H9 (cell line): ENCODE measurements at regions not wholly inside any gene's neighbourhood (a gene's known extent, or its start where the extent isn't known, plus 50 kb on each side); places are given as distances from the start of the nearest gene placed in this dataset.

Source experiments
- DNase-seq: peaks from one replicate; pipeline ENCODE4 v3.0.0-alpha.2; 2017
- H2AFZ ChIP-seq: one replicate; pipeline ENCODE4 v1.6.1; 2013; ENCODE audit warnings: mild to moderate bottlenecking, low read length, control low read depth, moderate library complexity
- H2AK5ac ChIP-seq: 2 replicates; pipeline ENCODE4 v1.6.1; 2013; ENCODE audit warnings: low read length, control low read depth, mixed read lengths; ENCODE audit not compliant: insufficient read length
- H2BK120ac ChIP-seq: one replicate; pipeline ENCODE4 v1.6.1; 2013; ENCODE audit warnings: low read depth, mild to moderate bottlenecking, low read length, control low read depth, inconsistent platforms; ENCODE audit not compliant: poor library complexity, severe bottlenecking
- H2BK12ac ChIP-seq: 2 replicates; pipeline ENCODE4 v1.6.1; 2013; ENCODE audit warnings: low read length, control low read depth, mixed read lengths, low read depth; ENCODE audit not compliant: insufficient read length
- H2BK15ac ChIP-seq: 2 replicates; pipeline ENCODE4 v1.6.1; 2013; ENCODE audit warnings: low read depth, low read length, control low read depth
- H2BK20ac ChIP-seq: one replicate; pipeline ENCODE4 v1.6.1; 2013; ENCODE audit warnings: low read depth, mild to moderate bottlenecking, low read length, control low read depth, inconsistent platforms; ENCODE audit not compliant: poor library complexity, severe bottlenecking
- H2BK5ac ChIP-seq: 2 replicates; pipeline ENCODE4 v1.6.1; 2013; ENCODE audit warnings: low read length, control low read depth, mixed read lengths; ENCODE audit not compliant: insufficient read length
- H3K14ac ChIP-seq: 2 replicates; pipeline ENCODE4 v1.6.1; 2013; ENCODE audit warnings: low read length, control low read depth; ENCODE audit not compliant: insufficient read depth
- H3K18ac ChIP-seq: 2 replicates; pipeline ENCODE4 v1.6.1; 2013; ENCODE audit warnings: low read depth, mild to moderate bottlenecking, mixed read lengths, low read length, control low read depth; ENCODE audit not compliant: insufficient read length
- H3K23ac ChIP-seq: 2 replicates; pipeline ENCODE4 v1.6.1; 2013; ENCODE audit warnings: low read length, control low read depth, mixed read lengths, low read depth; ENCODE audit not compliant: insufficient read length
- H3K23me2 ChIP-seq: 2 replicates; pipeline ENCODE4 v1.6.1; 2013; ENCODE audit warnings: low read depth, mild to moderate bottlenecking, mixed read lengths, low read length, control low read depth; ENCODE audit not compliant: insufficient read length, poor library complexity, severe bottlenecking
- H3K27ac ChIP-seq: 2 replicates; pipeline ENCODE4 v1.5.1; 2013; ENCODE audit warnings: low read length, control low read depth, mixed read lengths, low read depth; ENCODE audit not compliant: insufficient read length
- H3K27me3 ChIP-seq: 2 replicates; pipeline ENCODE4 v1.6.1; 2013; ENCODE audit warnings: low read length, control low read depth, inconsistent platforms; ENCODE audit not compliant: insufficient read depth
- H3K4ac ChIP-seq: 2 replicates; pipeline ENCODE4 v1.6.1; 2013; ENCODE audit warnings: low read depth, mild to moderate bottlenecking, control low read depth, inconsistent platforms, low read length, moderate library complexity
- H3K4me1 ChIP-seq: 2 replicates; pipeline ENCODE4 v1.6.1; 2013; ENCODE audit warnings: low read length, control low read depth, inconsistent platforms; ENCODE audit not compliant: insufficient read depth
- H3K4me2 ChIP-seq: 2 replicates; pipeline ENCODE4 v1.6.1; 2013; ENCODE audit warnings: low read length, control low read depth, mixed read lengths; ENCODE audit not compliant: insufficient read length, insufficient read depth
- H3K56ac ChIP-seq: 2 replicates; pipeline ENCODE4 v1.6.1; 2013; ENCODE audit warnings: low read depth, mild to moderate bottlenecking, mixed read lengths, low read length, control low read depth; ENCODE audit not compliant: insufficient read length
- H3K79me1 ChIP-seq: 2 replicates; pipeline ENCODE4 v1.6.1; 2013; ENCODE audit warnings: low read depth, mild to moderate bottlenecking, moderate library complexity, low read length, control low read depth, inconsistent platforms; ENCODE audit not compliant: insufficient read depth, poor library complexity, severe bottlenecking
- H3K79me2 ChIP-seq: 2 replicates; pipeline ENCODE4 v1.6.1; 2013; ENCODE audit warnings: low read length, control low read depth, inconsistent platforms; ENCODE audit not compliant: insufficient read depth
- H3K9ac ChIP-seq: 2 replicates; pipeline ENCODE4 v1.6.1; 2013; ENCODE audit warnings: low read length, control low read depth, mixed read lengths; ENCODE audit not compliant: insufficient read length; ENCODE audit errors: extremely low read depth
- H3K9me3 ChIP-seq: one replicate; pipeline ENCODE4 v1.6.1; 2013; ENCODE audit warnings: low read depth, low read length, inconsistent platforms; ENCODE audit not compliant: control insufficient read depth
- H3T11ph ChIP-seq: one replicate; pipeline ENCODE4 v1.6.1; 2013; ENCODE audit warnings: mild to moderate bottlenecking, low read length, control low read depth, inconsistent platforms
- H4K20me1 ChIP-seq: one replicate; pipeline ENCODE4 v1.6.1; 2013; ENCODE audit not compliant: control insufficient read depth, insufficient read length, insufficient read depth
- H4K5ac ChIP-seq: 2 replicates; pipeline ENCODE4 v1.6.1; 2013; ENCODE audit warnings: low read depth, mild to moderate bottlenecking, mixed read lengths, low read length, control low read depth; ENCODE audit not compliant: insufficient read length
- H4K8ac ChIP-seq: replicated peaks from 2 replicates; pipeline ENCODE4 v1.6.1; 2013; ENCODE audit warnings: low read length, control low read depth, mixed read lengths, low read depth; ENCODE audit not compliant: insufficient read length
- H4K91ac ChIP-seq: 2 replicates; pipeline ENCODE4 v1.6.1; 2013; ENCODE audit warnings: low read depth, mild to moderate bottlenecking, moderate library complexity, mixed read lengths, low read length, control low read depth; ENCODE audit not compliant: insufficient read length
- H3K27ac Mint-ChIP-seq, 3 experiments: 2 replicates in 2 of 3; 3 replicates in 1 of 3; pipeline ENCODE4 v1.8.0; 2020 to 2021; ENCODE audit warnings: mixed read lengths in 3 of 3, mild to moderate bottlenecking in 1 of 3, moderate library complexity in 1 of 3
- H3K27me3 Mint-ChIP-seq: 2 replicates; pipeline ENCODE4 v1.8.0; 2021; ENCODE audit warnings: low read depth, mild to moderate bottlenecking, moderate library complexity, mixed read lengths
- H3K36me3 Mint-ChIP-seq, 3 experiments: 2 replicates in 2 of 3; 3 replicates in 1 of 3; pipeline ENCODE4 v1.8.0; 2020 to 2021; ENCODE audit warnings: low read depth in 3 of 3, mixed read lengths in 3 of 3; ENCODE audit not compliant: insufficient read depth in 1 of 3
- H3K4me1 Mint-ChIP-seq, 2 experiments: 2 replicates each; pipeline ENCODE4 v1.8.0; 2020; ENCODE audit warnings: mixed read lengths in 2 of 2
- H3K4me3 Mint-ChIP-seq, 2 experiments: 2 replicates in 1 of 2; 3 replicates in 1 of 2; pipeline ENCODE4 v1.8.0; 2020 to 2021; ENCODE audit warnings: mild to moderate bottlenecking in 2 of 2, mixed read lengths in 2 of 2, moderate library complexity in 1 of 2
- H3K9me3 Mint-ChIP-seq, 2 experiments: 2 replicates in 1 of 2; 3 replicates in 1 of 2; pipeline ENCODE4 v1.8.0; 2020; ENCODE audit warnings: mild to moderate bottlenecking in 2 of 2, mixed read lengths in 2 of 2, moderate library complexity in 1 of 2
- CTCF ChIP-seq: fragments of 200-600 bp; sonication (generic); conservative IDR thresholded peaks from 3 replicates; pipeline ENCODE4 v1.8.0; 2021; ENCODE audit warnings: antibody characterized with exemption, mild to moderate bottlenecking
- WGBS: extraction: QIAGEN DNeasy Blood & Tissue Kit; methylation state at CpG from one replicate; pipeline ENCODE4 v1.1.7; 2013; ENCODE audit warnings: missing lambda C conversion rate, low lambda C conversion rate, mixed read lengths; ENCODE audit not compliant: insufficient read length; ENCODE audit errors: extremely low coverage; 5-methylcytosine and 5-hydroxymethylcytosine counted together

GRCh38 chr5:77871016-77871415 is 94.9 kb upstream of the TBCA start:
- no peak for TF ChIP-seq CTCF
- Histone ChIP-seq H3K23me2 (no peaks in the 10 kb centered on the region), H2BK20ac (no peak overlapping the region), H2AK5ac (no peak overlapping the region), H3K23ac (no peak overlapping the region), H2BK15ac (no peak overlapping the region), H3K56ac (no peak overlapping the region), H3K14ac (no peak overlapping the region), H3K4ac (no peak overlapping the region), H4K91ac (no peak overlapping the region), H3K9ac (no peak overlapping the region), H2BK12ac (no peak overlapping the region), H3K18ac (no peak overlapping the region), H2BK120ac (no peak overlapping the region), H4K5ac (no peak overlapping the region), H4K20me1 (no peaks in the 10 kb centered on the region), H3K79me2 (no peaks in the 10 kb centered on the region), H2AFZ (no peak overlapping the region), H2BK5ac (no peak overlapping the region), H4K8ac (no peak overlapping the region), H3K27me3 (no peaks in the 10 kb centered on the region), H3K27ac (no peak overlapping the region), H3K79me1 (no peaks in the 10 kb centered on the region), H3K9me3 (no peaks in the 10 kb centered on the region), H3K4me2 (no peak overlapping the region), H3K4me1 (no peaks in the 10 kb centered on the region), H3T11ph (no peak overlapping the region)
- Mint-ChIP-seq H3K9me3 (no peaks in the 10 kb centered on the region; a peak in 1 of 5 replicates), H3K27me3 (peaks cover 38% of the 10 kb centered on the region), H3K27ac (no peak overlapping the region), H3K36me3 (no peaks in the 10 kb centered on the region), H3K4me3 (no peak overlapping the region), H3K4me1 (0 out of 4 replicates have a peak, but pooled peaks cover 0 to 4% of the 10 kb centered on the region in 2 experiments)
- DNase-seq, result no peak
- no CpG with 5 or more reads among the region's 6 CpGs for WGBS
